ENCODE measurements at regions not wholly inside any gene's neighbourhood (a gene's known extent, or its start where the extent isn't known, plus 50 kb on each side); places are given as distances from the start of the nearest gene placed in this dataset.

DNA sequence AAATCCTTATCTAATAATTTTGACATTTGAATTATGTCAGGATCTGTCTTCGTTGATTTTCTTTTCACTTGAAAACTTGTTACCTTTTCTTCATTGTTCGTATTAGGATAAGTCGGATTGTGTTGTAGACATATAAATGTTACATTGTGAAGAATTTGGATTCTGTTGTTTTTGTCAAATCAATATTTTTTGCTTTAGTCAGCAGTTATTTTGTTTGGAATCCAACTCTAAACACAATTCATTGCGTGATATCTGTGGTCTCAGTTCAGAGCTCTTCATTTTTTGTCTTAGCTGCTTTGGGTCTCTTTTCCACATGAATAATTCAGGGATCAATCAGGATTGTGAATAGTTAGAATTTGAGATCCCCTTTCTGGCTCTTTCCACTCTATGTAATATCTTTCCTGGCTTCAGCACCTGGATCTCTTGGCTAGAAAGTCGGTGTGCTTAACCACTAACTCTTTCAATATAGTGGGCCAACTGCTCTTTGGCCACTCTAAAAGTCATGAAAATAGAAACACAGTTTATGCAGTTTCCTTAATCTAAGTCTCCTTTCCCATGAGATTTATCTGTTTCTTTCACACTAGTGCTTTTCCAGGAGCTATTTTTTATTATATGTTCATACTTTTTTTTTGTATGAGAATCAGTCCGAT, 2494.2 kb upstream of the PCDH20 start:
- TF ChIP-seq ZNF274 (IDR thresholded peaks at IDR 0.05; ENCODE audit: low read depth, low read length) (no peak), YY1 (IDR thresholded peaks at IDR 0.05; ENCODE audit: insufficient read depth, insufficient read length) (no peak)
